ENCODE measurements at regions not wholly inside any gene's neighbourhood (a gene's known extent, or its start where the extent isn't known, plus 50 kb on each side); places are given as distances from the start of the nearest gene placed in this dataset.

- no peak for TF ChIP-seq POLR2A (IDR thresholded peaks at IDR 0.05)
- TF ChIP-seq, protein P1, sequence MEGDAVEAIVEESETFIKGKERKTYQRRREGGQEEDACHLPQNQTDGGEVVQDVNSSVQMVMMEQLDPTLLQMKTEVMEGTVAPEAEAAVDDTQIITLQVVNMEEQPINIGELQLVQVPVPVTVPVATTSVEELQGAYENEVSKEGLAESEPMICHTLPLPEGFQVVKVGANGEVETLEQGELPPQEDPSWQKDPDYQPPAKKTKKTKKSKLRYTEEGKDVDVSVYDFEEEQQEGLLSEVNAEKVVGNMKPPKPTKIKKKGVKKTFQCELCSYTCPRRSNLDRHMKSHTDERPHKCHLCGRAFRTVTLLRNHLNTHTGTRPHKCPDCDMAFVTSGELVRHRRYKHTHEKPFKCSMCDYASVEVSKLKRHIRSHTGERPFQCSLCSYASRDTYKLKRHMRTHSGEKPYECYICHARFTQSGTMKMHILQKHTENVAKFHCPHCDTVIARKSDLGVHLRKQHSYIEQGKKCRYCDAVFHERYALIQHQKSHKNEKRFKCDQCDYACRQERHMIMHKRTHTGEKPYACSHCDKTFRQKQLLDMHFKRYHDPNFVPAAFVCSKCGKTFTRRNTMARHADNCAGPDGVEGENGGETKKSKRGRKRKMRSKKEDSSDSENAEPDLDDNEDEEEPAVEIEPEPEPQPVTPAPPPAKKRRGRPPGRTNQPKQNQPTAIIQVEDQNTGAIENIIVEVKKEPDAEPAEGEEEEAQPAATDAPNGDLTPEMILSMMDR (IDR thresholded peaks at IDR 0.05 in 8 of 11, conservative IDR thresholded peaks at IDR 0.05 in 3 of 11), result no peak
- no peak for TF ChIP-seq POLR2AphosphoS5 (IDR thresholded peaks at IDR 0.05)
Observed at GRCh38 chr18:78295262-78295661, 684.4 kb upstream of the SALL3 start.

Data from spleen (tissue), 7 donors.